Epithelial cell of proximal tubule (primary cell): ENCODE measurements at regions not wholly inside any gene's neighbourhood (a gene's known extent, or its start where the extent isn't known, plus 50 kb on each side); places are given as distances from the start of the nearest gene placed in this dataset.
"Not testable (repeated sequence)": the region's sequence is repeated elsewhere in the genome, so short reads cannot be mapped to it uniquely, and the experiment has no call there.

Experiments
- DNase-seq: peaks from one replicate; pipeline ENCODE4 v3.0.0-alpha.2; 2011; ENCODE audit warnings: low read depth
- H3K4me3 ChIP-seq: 2 replicates; pipeline ENCODE4 v1.5.1; 2011; ENCODE audit warnings: low read depth, mild to moderate bottlenecking, low read length
- CTCF ChIP-seq: conservative IDR thresholded peaks from 2 replicates; pipeline ENCODE4 v1.5.1; 2012; ENCODE audit warnings: low read depth, mild to moderate bottlenecking, low read length

DNA sequence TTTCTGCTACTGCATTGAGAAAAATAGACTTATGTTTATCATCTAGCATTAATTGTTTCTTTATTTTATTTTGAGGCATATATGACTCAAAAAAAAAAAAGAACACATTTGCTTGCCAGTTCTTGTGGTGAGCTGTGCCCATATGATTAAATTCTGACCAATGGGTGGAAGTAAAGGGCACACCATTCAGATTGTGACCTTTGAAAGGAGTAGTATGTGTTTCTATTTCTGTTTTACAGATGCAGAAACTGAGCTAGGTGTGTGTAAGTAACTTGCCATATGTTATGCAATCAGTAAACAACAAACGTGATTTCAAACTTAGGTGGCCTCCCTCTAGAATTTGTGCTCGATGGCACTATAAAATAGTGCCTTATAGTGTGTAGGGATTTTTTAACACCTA lies 368.1 kb upstream of the EDIL3 start:
- H3K4me3 ChIP-seq: no peak overlapping the region
- no peak for TF ChIP-seq CTCF
- DNase-seq: no peak

DNA sequence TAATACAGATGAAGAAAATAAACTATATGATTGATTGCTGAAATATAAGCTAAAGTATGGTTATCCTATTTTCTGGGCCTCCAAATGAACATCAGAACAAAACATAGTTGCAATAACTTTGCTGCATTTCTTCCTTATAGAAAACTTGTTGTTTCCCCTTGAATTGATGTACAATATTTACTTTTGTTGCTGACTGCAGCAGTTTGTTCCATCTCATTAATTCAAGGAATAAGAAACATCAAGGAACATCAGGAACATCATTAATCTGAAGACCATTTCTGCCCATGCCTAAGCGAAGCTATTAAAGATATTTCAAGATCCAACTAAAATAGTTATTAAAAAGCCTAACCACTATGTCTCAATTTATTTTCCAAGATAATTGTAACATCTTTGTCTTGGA lies 363.6 kb upstream of the EDIL3 start:
- no peak overlapping the region for H3K4me3 ChIP-seq

GRCh38 chr5:84746280-84746679 lies 361.6 kb upstream of the EDIL3 start:
- H3K4me3 ChIP-seq, DNase-seq: not testable (repeated sequence)

More for the DNA sequence above, 363.6 kb upstream of the EDIL3 start:
- TF ChIP-seq CTCF: no peak
- no peak for DNase-seq

GRCh38 chr5:84741056-84741455 lies 356.4 kb upstream of the EDIL3 start:
- H3K4me3 ChIP-seq: no peak overlapping the region
- TF ChIP-seq CTCF: no peak
- no peak for DNase-seq

- no peak for DNase-seq
- H3K4me3 ChIP-seq: no peak overlapping the region
- no peak for TF ChIP-seq CTCF
Measured at GRCh38 chr5:84729326-84729725, 344.6 kb upstream of the EDIL3 start.

GRCh38 chr5:84727708-84728107 lies 343.0 kb upstream of the EDIL3 start:
- TF ChIP-seq CTCF: no peak
- H3K4me3 ChIP-seq: no peak overlapping the region
- DNase-seq: no peak

GRCh38 chr5:84725946-84726570 lies 341.4 kb upstream of the EDIL3 start:
- H3K4me3 ChIP-seq: no peak overlapping the region
- no peak for DNase-seq
- no peak for TF ChIP-seq CTCF

- no peak for DNase-seq
- no peak for TF ChIP-seq CTCF
- H3K4me3 ChIP-seq: no peak overlapping the region
Measured at GRCh38 chr5:84724683-84725082, 340.0 kb upstream of the EDIL3 start.
